LNCAP (cell line): ENCODE measurements at regions not wholly inside any gene's neighbourhood (a gene's known extent, or its start where the extent isn't known, plus 50 kb on each side); places are given as distances from the start of the nearest gene placed in this dataset.

ENCODE experiments used
- TF ChIP-seq, protein P1 (sequence below): fragments of 450-650 bp; IDR thresholded peaks from 2 replicates; pipeline ENCODE4 v1.5.1; 2017; ENCODE audit warnings: mild to moderate bottlenecking

DNA sequence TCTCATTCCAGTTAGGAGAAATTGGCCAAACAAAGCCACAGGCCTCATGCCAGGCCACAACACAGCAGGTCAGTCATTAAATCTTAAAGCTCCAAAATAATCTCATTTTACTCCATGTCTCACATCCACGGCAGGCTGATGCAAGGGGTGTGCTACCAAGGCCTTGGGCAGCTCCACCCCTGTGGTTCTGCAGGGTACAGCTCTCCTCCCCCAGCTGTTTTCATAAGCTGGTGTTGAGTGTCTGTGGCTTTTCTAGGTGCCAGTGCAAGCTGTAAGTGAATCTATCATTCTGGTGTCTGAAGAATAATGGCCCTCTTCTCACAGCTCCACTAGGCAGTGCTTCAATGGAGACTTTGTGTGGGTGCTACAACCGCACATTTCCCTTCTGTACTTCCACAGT is 949.2 kb downstream of the TECRL start:
- TF ChIP-seq, protein P1, sequence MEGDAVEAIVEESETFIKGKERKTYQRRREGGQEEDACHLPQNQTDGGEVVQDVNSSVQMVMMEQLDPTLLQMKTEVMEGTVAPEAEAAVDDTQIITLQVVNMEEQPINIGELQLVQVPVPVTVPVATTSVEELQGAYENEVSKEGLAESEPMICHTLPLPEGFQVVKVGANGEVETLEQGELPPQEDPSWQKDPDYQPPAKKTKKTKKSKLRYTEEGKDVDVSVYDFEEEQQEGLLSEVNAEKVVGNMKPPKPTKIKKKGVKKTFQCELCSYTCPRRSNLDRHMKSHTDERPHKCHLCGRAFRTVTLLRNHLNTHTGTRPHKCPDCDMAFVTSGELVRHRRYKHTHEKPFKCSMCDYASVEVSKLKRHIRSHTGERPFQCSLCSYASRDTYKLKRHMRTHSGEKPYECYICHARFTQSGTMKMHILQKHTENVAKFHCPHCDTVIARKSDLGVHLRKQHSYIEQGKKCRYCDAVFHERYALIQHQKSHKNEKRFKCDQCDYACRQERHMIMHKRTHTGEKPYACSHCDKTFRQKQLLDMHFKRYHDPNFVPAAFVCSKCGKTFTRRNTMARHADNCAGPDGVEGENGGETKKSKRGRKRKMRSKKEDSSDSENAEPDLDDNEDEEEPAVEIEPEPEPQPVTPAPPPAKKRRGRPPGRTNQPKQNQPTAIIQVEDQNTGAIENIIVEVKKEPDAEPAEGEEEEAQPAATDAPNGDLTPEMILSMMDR: no peak

DNA sequence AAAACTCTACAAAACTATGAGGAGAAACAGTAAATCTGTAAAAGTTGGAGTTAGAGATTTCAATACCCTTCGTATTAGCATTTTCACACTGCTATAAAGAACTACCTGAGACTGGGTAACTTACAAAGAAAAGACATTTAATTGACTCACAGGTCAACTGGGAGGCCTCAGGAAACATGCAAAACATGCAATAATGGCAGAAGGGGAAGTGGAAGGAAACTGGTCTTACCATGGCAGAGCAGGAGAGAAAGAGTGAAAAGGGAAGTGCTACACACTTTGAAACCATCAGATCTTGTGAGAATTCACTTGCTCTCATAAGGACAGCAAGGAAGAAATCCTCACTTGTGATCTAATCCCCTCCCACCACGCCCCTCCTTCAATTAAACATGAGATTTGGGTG is 949.9 kb downstream of the TECRL start:
- TF ChIP-seq, protein P1: no peak

DNA sequence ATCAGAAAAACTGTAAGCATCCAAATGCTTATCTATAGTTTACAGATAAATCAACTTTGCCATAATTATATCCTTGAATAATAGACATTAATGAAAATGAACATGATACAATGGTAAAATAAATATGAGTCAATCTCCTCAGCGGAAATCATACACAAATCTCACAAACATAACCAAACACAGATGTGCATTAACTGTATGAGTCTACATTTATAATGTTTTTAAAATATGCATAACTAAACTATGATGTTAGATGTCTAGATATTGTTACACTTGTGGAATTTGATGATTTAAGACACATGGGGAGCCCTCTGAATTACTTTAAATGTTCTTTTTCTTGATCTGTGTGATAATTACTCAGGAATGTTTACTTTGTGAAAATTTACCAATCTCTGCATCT is 951.2 kb downstream of the TECRL start:
- TF ChIP-seq, protein P1: no peak

DNA sequence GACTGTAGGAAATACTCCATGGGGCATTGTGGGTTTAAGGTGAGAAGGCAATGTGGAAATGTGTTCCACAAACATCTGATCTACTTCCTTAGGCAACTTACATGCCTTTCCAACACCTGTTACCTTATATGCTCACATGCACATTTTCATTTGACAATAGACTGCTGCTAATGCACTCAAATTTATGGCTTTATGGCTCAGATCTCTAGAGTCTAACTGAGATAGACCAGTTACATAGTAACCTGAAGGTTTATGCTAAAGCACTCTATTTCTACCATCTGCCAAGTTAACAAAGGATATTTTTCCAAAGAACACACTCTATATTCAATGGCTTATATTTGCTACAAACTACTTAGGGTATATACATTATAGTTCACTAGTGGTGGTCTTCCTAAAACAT is 969.0 kb downstream of the TECRL start:
- TF ChIP-seq, protein P1: no peak

GRCh38 chr4:63430105-63430504 is 979.1 kb downstream of the TECRL start:
- TF ChIP-seq, protein P1: no peak

GRCh38 chr4:63396269-63396668 is 1013.0 kb downstream of the TECRL start:
- TF ChIP-seq, protein P1: no peak

- TF ChIP-seq, protein P1: no peak
Observed at GRCh38 chr4:63393544-63393943, 1015.7 kb downstream of the TECRL start.
